GM12872 (cell line): ENCODE measurements at regions not wholly inside any gene's neighbourhood (a gene's known extent, or its start where the extent isn't known, plus 50 kb on each side); places are given as distances from the start of the nearest gene placed in this dataset.

ENCODE experiments used
- CTCF ChIP-seq: IDR thresholded peaks from 3 replicates; pipeline ENCODE4 v1.5.1; 2011; ENCODE audit warnings: low read depth, mild to moderate bottlenecking, low read length, moderate library complexity; ENCODE audit not compliant: insufficient read depth

GRCh38 chr1:220339581-220339980 lies 67.3 kb upstream of the RAB3GAP2 start:
- no peak for TF ChIP-seq CTCF

GRCh38 chr1:220338759-220339158 lies 66.5 kb upstream of the RAB3GAP2 start:
- no peak for TF ChIP-seq CTCF

GRCh38 chr1:220336391-220337031 lies 64.3 kb upstream of the RAB3GAP2 start:
- no peak for TF ChIP-seq CTCF

GRCh38 chr1:220335668-220336067 lies 63.4 kb upstream of the RAB3GAP2 start:
- TF ChIP-seq CTCF: no peak

GRCh38 chr1:220331318-220331717 lies 59.1 kb upstream of the RAB3GAP2 start:
- TF ChIP-seq CTCF: no peak

GRCh38 chr1:220330265-220330664 lies 58.0 kb upstream of the RAB3GAP2 start:
- no peak for TF ChIP-seq CTCF

GRCh38 chr1:220327106-220327505 lies 54.9 kb upstream of the RAB3GAP2 start:
- no peak for TF ChIP-seq CTCF
